CD4-positive, alpha-beta T cell (primary cell): ENCODE measurements at regions not wholly inside any gene's neighbourhood (a gene's known extent, or its start where the extent isn't known, plus 50 kb on each side); places are given as distances from the start of the nearest gene placed in this dataset.

Experiments
- ATAC-seq: fragments of 200-7000 bp; cut with Tn5 transposase; one replicate; pipeline ENCODE4 v1.10.0; 2022; ENCODE audit warnings: mild to moderate bottlenecking; ENCODE audit not compliant: poor library complexity
- CTCF ChIA-PET: fragments of 350-600 bp; sonication (Branson Sonifier 250); formaldehyde crosslinking; loops from one replicate; lab custom pipeline; 2021; ENCODE audit warnings: antibody characterized with exemption, inconsistent platforms; lab: Charles Lee
- POLR2A ChIA-PET: fragments of 350-600 bp; sonication (Branson Sonifier 250); formaldehyde crosslinking; loops from one replicate; lab custom pipeline; 2021; ENCODE audit warnings: antibody characterized with exemption, inconsistent platforms; lab: Charles Lee
- DNase-seq, 14 experiments: peaks; one replicate each; pipeline ENCODE4 v3.0.0-alpha.2; 2013 to 2020; ENCODE audit warnings: mixed read lengths in 2 of 14
- H3K27ac ChIP-seq, 2 donors: one replicate each; pipeline versions ENCODE4 v1.5.1 to v1.7.0; 2013; ENCODE audit warnings: low read length in 2 of 2, low read depth in 1 of 2, mild to moderate bottlenecking in 1 of 2
- H3K27me3 ChIP-seq, 2 experiments: 1 replicate in 1 of 2; 2 replicates in 1 of 2; pipeline versions ENCODE4 v1.6.1 to v1.7.0; 2013; ENCODE audit warnings: low read length in 2 of 2, control low read depth in 1 of 2, mild to moderate bottlenecking in 1 of 2, moderate library complexity in 1 of 2; ENCODE audit not compliant: insufficient read depth in 2 of 2, control insufficient read depth in 1 of 2
- H3K36me3 ChIP-seq: one replicate; pipeline ENCODE4 v1.6.1; 2013; ENCODE audit warnings: low read length, control low read depth; ENCODE audit not compliant: insufficient read depth
- H3K4me1 ChIP-seq: one replicate; pipeline ENCODE4 v1.6.1; 2013; ENCODE audit warnings: low read length, control low read depth; ENCODE audit not compliant: insufficient read depth
- H3K4me3 ChIP-seq: one replicate; pipeline ENCODE4 v1.5.1; 2013; ENCODE audit warnings: mild to moderate bottlenecking, low read length, moderate library complexity
- H3K9me3 ChIP-seq, 2 experiments: 1 replicate in 1 of 2; 2 replicates in 1 of 2; pipeline versions ENCODE4 v1.6.1 to v1.7.0; 2013; ENCODE audit warnings: low read length in 2 of 2, mild to moderate bottlenecking in 2 of 2, control low read depth in 1 of 2, moderate library complexity in 1 of 2; ENCODE audit not compliant: control insufficient read depth in 1 of 2, insufficient read depth in 1 of 2
- H3K27ac Mint-ChIP-seq: one replicate; pipeline ENCODE4 v1.8.0; 2020; ENCODE audit warnings: mixed read lengths
- H3K27me3 Mint-ChIP-seq: one replicate; pipeline ENCODE4 v1.8.0; 2021; ENCODE audit warnings: mixed read lengths
- H3K36me3 Mint-ChIP-seq: one replicate; pipeline ENCODE4 v1.8.0; 2021; ENCODE audit warnings: low read depth, mixed read lengths
- H3K4me1 Mint-ChIP-seq: one replicate; pipeline ENCODE4 v1.8.0; 2021; ENCODE audit warnings: low read depth, mixed read lengths
- H3K4me3 Mint-ChIP-seq: one replicate; pipeline ENCODE4 v1.8.0; 2020; ENCODE audit warnings: mild to moderate bottlenecking, mixed read lengths
- H3K9me3 Mint-ChIP-seq: one replicate; pipeline ENCODE4 v1.8.0; 2020; ENCODE audit warnings: mixed read lengths
- CTCF ChIP-seq: fragments of 200-600 bp; IDR thresholded peaks from one replicate; pipeline ENCODE4 v1.8.0; 2022; ENCODE audit warnings: antibody characterized with exemption, mild to moderate bottlenecking
- intact Hi-C, 2 experiments: fragments of 100-400 bp; cut with DNase I in 1 of 2; cut with micrococcal nuclease in 1 of 2; formaldehyde crosslinking; loops; one replicate each; pipeline versions ENCODE4 v1.15.1 to v1.9.0; 2023 to 2025; cut with DNase I, micrococcal nuclease

GRCh38 chr22:49630448-49630946 lies 197.2 kb downstream of the BRD1 start:
- POLR2A ChIA-PET = no interaction called here
- Histone ChIP-seq H3K4me3 (no peak overlapping the region), H3K9me3 (no peaks in the 10 kb centered on the region), H3K36me3 (no peaks in the 10 kb centered on the region), H3K27me3 (no peaks in the 10 kb centered on the region), H3K27ac (no peak overlapping the region), H3K4me1 (no peaks in the 10 kb centered on the region)
- no peak for DNase-seq
- Mint-ChIP-seq H3K9me3 (no peaks in the 10 kb centered on the region), H3K4me1 (peaks cover 5% of the 10 kb centered on the region), H3K36me3 (peaks cover under 1% of the 10 kb centered on the region), H3K27ac (no peak overlapping the region), H3K4me3 (no peak overlapping the region), H3K27me3 (no peaks in the 10 kb centered on the region)
- ATAC-seq = no peak
- CTCF ChIA-PET = no interaction called here
- intact Hi-C loops = no loop called here
- TF ChIP-seq CTCF = no peak

GRCh38 chr22:49629586-49630447 lies 197.9 kb downstream of the BRD1 start:
- POLR2A ChIA-PET = no interaction called here
- Histone ChIP-seq H3K4me3 (no peak overlapping the region), H3K27me3 (no peaks in the 10 kb centered on the region), H3K9me3 (no peaks in the 10 kb centered on the region), H3K27ac (no peak overlapping the region), H3K4me1 (no peaks in the 10 kb centered on the region), H3K36me3 (no peaks in the 10 kb centered on the region)
- CTCF ChIA-PET = no interaction called here
- H3K9me3 Mint-ChIP-seq = no peaks in the 10 kb centered on the region
- intact Hi-C loops = no loop called here
- no peak overlapping the region for H3K4me3 Mint-ChIP-seq
- no peak for TF ChIP-seq CTCF
- ATAC-seq (no peak), DNase-seq (no peak)
- H3K36me3 Mint-ChIP-seq = peaks cover 7% of the 10 kb centered on the region
- H3K27ac Mint-ChIP-seq = no peak overlapping the region
- H3K27me3 Mint-ChIP-seq = no peaks in the 10 kb centered on the region
- peaks cover 5% of the 10 kb centered on the region for H3K4me1 Mint-ChIP-seq

- no peak for TF ChIP-seq CTCF
- ChIA-PET CTCF (no interaction called here), POLR2A (no interaction called here)
- H3K9me3 ChIP-seq = no peaks in the 10 kb centered on the region
- no peaks in the 10 kb centered on the region for H3K4me1 ChIP-seq
- Mint-ChIP-seq H3K36me3 (peaks cover 7% of the 10 kb centered on the region), H3K27ac (no peak overlapping the region), H3K9me3 (no peaks in the 10 kb centered on the region), H3K27me3 (no peaks in the 10 kb centered on the region), H3K4me3 (no peak overlapping the region), H3K4me1 (peaks cover 5% of the 10 kb centered on the region)
- H3K4me3 ChIP-seq = no peak overlapping the region
- intact Hi-C loops = no loop called here
- DNase-seq (no peak), ATAC-seq (no peak)
- H3K36me3 ChIP-seq = no peaks in the 10 kb centered on the region
- no peak overlapping the region for H3K27ac ChIP-seq
- no peaks in the 10 kb centered on the region for H3K27me3 ChIP-seq
Observed at GRCh38 chr22:49629261-49629570, 198.5 kb downstream of the BRD1 start.
